HG03280 (cell line): ENCODE measurements at regions not wholly inside any gene's neighbourhood (a gene's known extent, or its start where the extent isn't known, plus 50 kb on each side); places are given as distances from the start of the nearest gene placed in this dataset.

Experiments
- ATAC-seq: cut with Tn5 transposase; IDR thresholded peaks from one replicate; pipeline ENCODE4 v1.9.1; 2021; ENCODE audit warnings: mild to moderate bottlenecking, moderate library complexity; ENCODE audit not compliant: unreplicated experiment

GRCh38 chr7:16235147-16236114, 185.9 kb downstream of the CRPPA start:
- ATAC-seq = no peak

DNA sequence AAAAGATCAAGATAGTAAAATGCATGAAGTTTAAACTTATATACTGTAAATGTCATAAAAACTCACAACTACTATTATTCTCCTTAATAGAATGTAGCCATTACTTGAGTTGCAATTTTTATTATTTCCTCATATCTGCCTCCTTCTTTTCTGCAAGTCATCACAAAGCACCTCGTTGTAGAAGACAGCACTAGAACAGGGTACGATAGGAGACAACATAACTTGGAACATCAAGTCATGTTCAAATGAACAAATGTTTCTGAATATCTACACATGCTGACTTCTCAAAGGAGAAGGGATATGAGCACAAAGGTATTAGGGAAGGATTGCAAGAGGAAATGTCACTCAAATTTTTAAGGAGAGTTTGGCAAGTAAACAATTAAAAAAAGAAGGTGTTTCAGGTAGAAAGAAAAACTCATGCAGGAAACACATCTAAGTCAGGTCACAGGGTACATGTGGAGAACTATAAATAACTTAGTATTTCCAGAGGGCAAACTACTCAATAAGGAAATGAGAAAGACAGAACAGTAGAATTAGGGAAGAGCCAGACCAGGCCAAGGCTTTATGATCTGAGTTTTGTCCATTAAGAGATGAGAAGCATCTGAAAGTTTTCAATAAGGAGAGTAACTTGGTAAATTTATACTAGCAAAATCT, 186.7 kb downstream of the CRPPA start:
- no peak for ATAC-seq

GRCh38 chr7:16233517-16233916, 187.8 kb downstream of the CRPPA start:
- ATAC-seq = no peak

DNA sequence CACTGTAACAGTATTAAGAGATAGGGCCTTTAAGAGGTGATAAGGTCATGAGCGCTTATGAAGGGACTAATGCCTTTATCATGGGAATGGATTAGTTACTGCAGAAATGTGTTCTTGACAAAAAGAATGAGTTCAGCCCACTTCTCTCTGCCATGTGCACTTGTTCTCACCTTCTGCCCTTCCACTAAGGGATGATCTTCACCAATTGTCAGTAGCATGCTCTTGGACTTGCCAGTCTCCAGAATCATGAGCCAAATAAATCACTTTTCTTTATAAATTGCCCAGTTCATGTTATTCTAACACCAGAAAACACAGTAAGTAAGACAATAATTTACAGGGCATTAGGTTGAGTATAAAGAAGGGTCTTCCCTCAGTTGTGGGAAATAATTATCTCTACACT, 189.1 kb downstream of the CRPPA start:
- no peak for ATAC-seq

- no peak for ATAC-seq
Observed at GRCh38 chr7:16223963-16224707, 197.2 kb downstream of the CRPPA start.

DNA sequence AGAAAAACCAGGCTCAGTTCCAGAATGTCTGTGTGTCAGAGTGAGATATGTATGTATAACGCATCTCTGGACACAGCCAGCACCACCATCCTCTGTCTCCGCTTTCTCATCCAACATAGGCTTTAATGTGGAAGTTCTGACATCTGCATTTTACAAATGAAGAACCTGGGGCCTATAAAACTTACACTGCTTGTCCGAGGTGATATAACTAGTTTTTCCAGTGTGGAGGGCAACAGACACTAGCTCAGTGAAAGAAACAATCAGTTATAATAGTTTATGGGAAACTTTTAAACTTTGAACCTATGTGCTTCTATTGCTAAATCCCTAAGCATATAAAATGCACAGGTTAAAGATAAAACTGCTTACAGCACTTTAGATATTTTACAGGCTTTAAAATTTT, 208.7 kb downstream of the CRPPA start:
- no peak for ATAC-seq

DNA sequence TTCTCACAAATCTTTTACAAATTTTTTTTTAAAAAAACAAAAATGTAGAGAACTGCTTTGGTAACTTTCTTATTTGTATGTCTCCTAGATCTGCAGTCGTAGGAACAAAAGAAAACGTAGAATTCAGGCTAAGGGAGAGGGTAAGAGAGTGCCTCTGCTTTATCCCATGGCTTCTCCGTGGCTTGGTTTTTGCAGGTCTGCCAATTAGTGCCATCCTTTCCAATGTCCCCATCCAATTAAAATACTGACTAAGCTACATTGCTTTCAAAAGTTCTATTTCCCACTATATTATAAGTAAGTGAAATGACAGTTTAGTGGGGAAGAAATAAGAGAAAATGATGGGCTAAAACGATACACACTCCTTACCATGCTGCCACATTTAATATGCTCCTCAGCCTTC, 209.3 kb downstream of the CRPPA start:
- ATAC-seq = no peak

DNA sequence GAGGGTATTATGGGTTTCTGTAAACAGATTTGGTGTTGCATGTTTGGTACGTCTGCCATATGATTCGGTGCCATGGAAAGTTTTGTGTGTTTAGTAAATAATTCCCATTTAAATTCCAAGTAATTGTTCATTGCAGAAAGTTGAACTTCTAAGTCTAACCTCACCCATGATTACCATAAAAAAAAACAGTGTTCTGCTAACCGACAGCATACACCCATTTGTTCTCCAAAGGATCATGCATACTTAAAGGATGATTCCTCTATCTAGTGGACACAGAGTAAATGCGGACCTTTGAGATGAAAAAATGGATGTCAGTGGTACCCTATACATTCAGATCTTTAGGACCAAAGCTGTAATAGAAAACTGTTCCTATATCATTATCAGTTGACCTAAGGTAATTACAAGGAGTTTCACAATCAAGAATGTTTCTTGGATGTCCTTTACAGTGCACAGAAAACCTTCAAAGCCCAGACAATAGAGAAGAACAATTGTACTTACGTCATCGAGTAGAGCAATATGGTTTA, 209.9 kb downstream of the CRPPA start:
- ATAC-seq = no peak

- ATAC-seq = no peak
Observed at GRCh38 chr7:16210171-16210570, 211.2 kb downstream of the CRPPA start.

- ATAC-seq = no peak
Observed at GRCh38 chr7:16207321-16207720, 214.0 kb downstream of the CRPPA start.

DNA sequence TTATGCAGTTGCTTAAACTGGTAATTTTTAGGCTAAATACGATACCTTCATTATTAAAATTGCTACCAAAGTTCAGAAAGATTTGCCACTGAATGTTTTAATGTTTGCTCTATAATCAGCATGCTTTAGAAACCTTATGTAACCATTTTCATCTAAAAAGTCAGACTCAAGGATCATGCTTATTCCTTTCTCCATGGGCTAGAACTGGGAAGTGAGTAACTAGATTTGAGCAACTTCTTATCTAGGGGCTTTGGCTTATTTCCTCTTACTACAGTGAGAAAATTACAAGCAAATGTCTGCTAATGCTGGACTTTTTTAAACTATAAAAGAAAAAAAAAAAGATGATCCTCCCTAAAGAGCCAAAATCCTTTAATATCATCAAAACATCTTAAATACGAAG, 215.9 kb downstream of the CRPPA start:
- no peak for ATAC-seq

GRCh38 chr7:16204953-16205352, 216.4 kb downstream of the CRPPA start:
- no peak for ATAC-seq

DNA sequence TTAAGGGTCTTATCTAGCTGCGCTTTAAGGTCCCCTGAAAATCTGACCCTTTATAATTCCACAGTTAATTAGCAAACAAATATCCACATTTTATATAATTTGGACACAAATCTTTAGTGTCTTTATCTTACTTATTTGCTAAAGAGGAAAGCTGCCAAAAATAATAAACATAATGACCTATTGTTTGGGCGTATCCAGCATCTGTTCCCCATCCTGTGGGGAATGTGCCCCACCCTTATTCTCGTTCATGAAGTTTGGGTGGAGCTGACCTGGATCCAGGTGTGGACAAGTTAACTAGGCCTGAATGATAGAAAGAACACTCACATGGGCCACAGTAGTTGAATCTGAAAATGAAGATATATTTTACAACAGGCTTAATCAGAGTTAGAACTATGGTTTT, 218.3 kb downstream of the CRPPA start:
- ATAC-seq = no peak

DNA sequence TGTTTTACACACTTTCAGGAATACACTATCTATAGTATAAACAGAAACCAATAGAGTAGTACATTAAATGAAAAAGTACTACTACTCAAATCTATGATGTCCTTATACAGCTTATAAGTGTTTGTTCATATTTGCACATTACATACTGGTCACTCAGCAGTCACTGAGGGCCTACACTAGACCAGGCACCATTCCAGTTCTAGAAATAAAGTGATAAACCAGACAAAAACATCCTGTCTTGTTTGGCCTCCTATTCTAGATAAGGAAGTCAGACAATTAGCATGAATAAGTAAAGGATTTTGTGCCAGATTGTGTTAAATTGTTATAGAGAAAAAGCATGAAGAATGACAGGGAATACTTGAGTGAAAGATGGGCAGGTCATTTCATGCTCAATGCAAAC, 219.0 kb downstream of the CRPPA start:
- ATAC-seq = no peak

DNA sequence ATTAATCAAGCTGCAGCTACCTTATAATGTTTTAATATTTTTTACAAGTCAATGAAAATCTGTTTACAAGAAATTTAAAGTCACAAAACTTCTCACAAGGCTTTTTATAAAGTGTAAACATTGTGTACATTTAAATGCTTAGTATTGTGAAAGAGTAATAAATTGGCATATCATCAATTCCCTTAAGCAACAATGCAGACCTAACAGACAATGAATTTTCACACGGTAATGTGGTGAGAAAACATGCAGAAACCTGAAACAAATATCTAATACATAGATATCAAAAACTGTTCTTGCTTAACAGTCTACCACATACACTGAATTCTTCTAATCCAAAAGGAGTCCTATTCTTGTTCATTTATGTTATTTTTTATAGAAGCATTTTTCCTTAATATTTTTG, 220.7 kb downstream of the CRPPA start:
- ATAC-seq = no peak

GRCh38 chr7:16193631-16194030, 227.7 kb downstream of the CRPPA start:
- no peak for ATAC-seq

GRCh38 chr7:16189026-16189715, 232.2 kb downstream of the CRPPA start:
- ATAC-seq = no peak

GRCh38 chr7:16187131-16187530, 234.2 kb downstream of the CRPPA start:
- ATAC-seq = no peak

DNA sequence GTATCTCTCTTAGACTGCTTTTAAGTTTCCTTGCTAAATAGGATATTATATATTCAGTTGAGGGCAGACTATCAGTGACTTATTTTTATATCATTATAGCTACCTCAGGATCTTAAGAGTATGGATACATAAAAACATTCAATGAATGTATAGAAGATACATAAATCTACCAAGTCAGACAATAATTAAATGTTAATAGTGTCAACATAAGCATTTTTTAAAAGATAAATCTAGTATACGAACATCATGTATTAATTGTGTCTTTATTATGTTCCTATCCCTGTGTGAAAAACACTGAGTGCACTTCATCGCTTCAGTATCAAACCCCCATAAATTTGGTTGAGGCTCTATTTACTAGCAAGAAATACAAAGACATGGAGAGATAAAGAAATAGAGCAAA, 242.8 kb downstream of the CRPPA start:
- ATAC-seq = no peak

GRCh38 chr7:16178092-16178491, 243.2 kb downstream of the CRPPA start:
- no peak for ATAC-seq

DNA sequence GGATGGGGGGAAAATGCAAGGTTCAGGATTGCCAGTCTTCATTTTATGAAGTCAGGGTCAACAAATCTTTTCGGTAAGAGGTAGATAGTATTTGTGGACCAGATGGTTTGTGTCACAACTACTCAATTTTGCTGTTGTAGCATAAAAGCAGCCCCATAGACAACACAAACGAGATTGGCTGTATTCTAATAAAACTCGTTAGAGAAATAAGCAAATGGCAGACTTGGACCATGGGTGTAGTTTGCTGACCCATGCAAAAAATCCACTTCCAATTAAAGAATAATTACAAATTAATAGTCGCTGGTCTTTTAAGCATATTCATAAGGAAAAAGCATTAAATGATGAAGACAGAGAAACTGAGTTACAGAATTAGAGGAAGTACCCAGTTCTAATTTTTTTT, 247.1 kb downstream of the CRPPA start:
- no peak for ATAC-seq
